H9 (cell line): ENCODE measurements at regions not wholly inside any gene's neighbourhood (a gene's known extent, or its start where the extent isn't known, plus 50 kb on each side); places are given as distances from the start of the nearest gene placed in this dataset.
A peak's percentile ranks its signal among the peaks of the same experiment; 100 is the strongest.

Experiments
- DNase-seq: peaks from one replicate; pipeline ENCODE4 v3.0.0-alpha.2; 2017
- H2AFZ ChIP-seq: one replicate; pipeline ENCODE4 v1.6.1; 2013; ENCODE audit warnings: mild to moderate bottlenecking, low read length, control low read depth, moderate library complexity
- H2AK5ac ChIP-seq: 2 replicates; pipeline ENCODE4 v1.6.1; 2013; ENCODE audit warnings: low read length, control low read depth, mixed read lengths; ENCODE audit not compliant: insufficient read length
- H2BK120ac ChIP-seq: one replicate; pipeline ENCODE4 v1.6.1; 2013; ENCODE audit warnings: low read depth, mild to moderate bottlenecking, low read length, control low read depth, inconsistent platforms; ENCODE audit not compliant: poor library complexity, severe bottlenecking
- H2BK12ac ChIP-seq: 2 replicates; pipeline ENCODE4 v1.6.1; 2013; ENCODE audit warnings: low read length, control low read depth, mixed read lengths, low read depth; ENCODE audit not compliant: insufficient read length
- H2BK15ac ChIP-seq: 2 replicates; pipeline ENCODE4 v1.6.1; 2013; ENCODE audit warnings: low read depth, low read length, control low read depth
- H2BK20ac ChIP-seq: one replicate; pipeline ENCODE4 v1.6.1; 2013; ENCODE audit warnings: low read depth, mild to moderate bottlenecking, low read length, control low read depth, inconsistent platforms; ENCODE audit not compliant: poor library complexity, severe bottlenecking
- H2BK5ac ChIP-seq: 2 replicates; pipeline ENCODE4 v1.6.1; 2013; ENCODE audit warnings: low read length, control low read depth, mixed read lengths; ENCODE audit not compliant: insufficient read length
- H3K14ac ChIP-seq: 2 replicates; pipeline ENCODE4 v1.6.1; 2013; ENCODE audit warnings: low read length, control low read depth; ENCODE audit not compliant: insufficient read depth
- H3K18ac ChIP-seq: 2 replicates; pipeline ENCODE4 v1.6.1; 2013; ENCODE audit warnings: low read depth, mild to moderate bottlenecking, mixed read lengths, low read length, control low read depth; ENCODE audit not compliant: insufficient read length
- H3K23ac ChIP-seq: 2 replicates; pipeline ENCODE4 v1.6.1; 2013; ENCODE audit warnings: low read length, control low read depth, mixed read lengths, low read depth; ENCODE audit not compliant: insufficient read length
- H3K23me2 ChIP-seq: 2 replicates; pipeline ENCODE4 v1.6.1; 2013; ENCODE audit warnings: low read depth, mild to moderate bottlenecking, mixed read lengths, low read length, control low read depth; ENCODE audit not compliant: insufficient read length, poor library complexity, severe bottlenecking
- H3K27ac ChIP-seq: 2 replicates; pipeline ENCODE4 v1.5.1; 2013; ENCODE audit warnings: low read length, control low read depth, mixed read lengths, low read depth; ENCODE audit not compliant: insufficient read length
- H3K27me3 ChIP-seq: 2 replicates; pipeline ENCODE4 v1.6.1; 2013; ENCODE audit warnings: low read length, control low read depth, inconsistent platforms; ENCODE audit not compliant: insufficient read depth
- H3K4ac ChIP-seq: 2 replicates; pipeline ENCODE4 v1.6.1; 2013; ENCODE audit warnings: low read depth, mild to moderate bottlenecking, control low read depth, inconsistent platforms, low read length, moderate library complexity
- H3K4me1 ChIP-seq: 2 replicates; pipeline ENCODE4 v1.6.1; 2013; ENCODE audit warnings: low read length, control low read depth, inconsistent platforms; ENCODE audit not compliant: insufficient read depth
- H3K4me2 ChIP-seq: 2 replicates; pipeline ENCODE4 v1.6.1; 2013; ENCODE audit warnings: low read length, control low read depth, mixed read lengths; ENCODE audit not compliant: insufficient read length, insufficient read depth
- H3K56ac ChIP-seq: 2 replicates; pipeline ENCODE4 v1.6.1; 2013; ENCODE audit warnings: low read depth, mild to moderate bottlenecking, mixed read lengths, low read length, control low read depth; ENCODE audit not compliant: insufficient read length
- H3K79me1 ChIP-seq: 2 replicates; pipeline ENCODE4 v1.6.1; 2013; ENCODE audit warnings: low read depth, mild to moderate bottlenecking, moderate library complexity, low read length, control low read depth, inconsistent platforms; ENCODE audit not compliant: insufficient read depth, poor library complexity, severe bottlenecking
- H3K79me2 ChIP-seq: 2 replicates; pipeline ENCODE4 v1.6.1; 2013; ENCODE audit warnings: low read length, control low read depth, inconsistent platforms; ENCODE audit not compliant: insufficient read depth
- H3K9ac ChIP-seq: 2 replicates; pipeline ENCODE4 v1.6.1; 2013; ENCODE audit warnings: low read length, control low read depth, mixed read lengths; ENCODE audit not compliant: insufficient read length; ENCODE audit errors: extremely low read depth
- H3K9me3 ChIP-seq: one replicate; pipeline ENCODE4 v1.6.1; 2013; ENCODE audit warnings: low read depth, low read length, inconsistent platforms; ENCODE audit not compliant: control insufficient read depth
- H3T11ph ChIP-seq: one replicate; pipeline ENCODE4 v1.6.1; 2013; ENCODE audit warnings: mild to moderate bottlenecking, low read length, control low read depth, inconsistent platforms
- H4K20me1 ChIP-seq: one replicate; pipeline ENCODE4 v1.6.1; 2013; ENCODE audit not compliant: control insufficient read depth, insufficient read length, insufficient read depth
- H4K5ac ChIP-seq: 2 replicates; pipeline ENCODE4 v1.6.1; 2013; ENCODE audit warnings: low read depth, mild to moderate bottlenecking, mixed read lengths, low read length, control low read depth; ENCODE audit not compliant: insufficient read length
- H4K8ac ChIP-seq: replicated peaks from 2 replicates; pipeline ENCODE4 v1.6.1; 2013; ENCODE audit warnings: low read length, control low read depth, mixed read lengths, low read depth; ENCODE audit not compliant: insufficient read length
- H4K91ac ChIP-seq: 2 replicates; pipeline ENCODE4 v1.6.1; 2013; ENCODE audit warnings: low read depth, mild to moderate bottlenecking, moderate library complexity, mixed read lengths, low read length, control low read depth; ENCODE audit not compliant: insufficient read length
- H3K27ac Mint-ChIP-seq, 3 experiments: 2 replicates in 2 of 3; 3 replicates in 1 of 3; pipeline ENCODE4 v1.8.0; 2020 to 2021; ENCODE audit warnings: mixed read lengths in 3 of 3, mild to moderate bottlenecking in 1 of 3, moderate library complexity in 1 of 3
- H3K27me3 Mint-ChIP-seq: 2 replicates; pipeline ENCODE4 v1.8.0; 2021; ENCODE audit warnings: low read depth, mild to moderate bottlenecking, moderate library complexity, mixed read lengths
- H3K36me3 Mint-ChIP-seq, 3 experiments: 2 replicates in 2 of 3; 3 replicates in 1 of 3; pipeline ENCODE4 v1.8.0; 2020 to 2021; ENCODE audit warnings: low read depth in 3 of 3, mixed read lengths in 3 of 3; ENCODE audit not compliant: insufficient read depth in 1 of 3
- H3K4me1 Mint-ChIP-seq, 2 experiments: 2 replicates each; pipeline ENCODE4 v1.8.0; 2020; ENCODE audit warnings: mixed read lengths in 2 of 2
- H3K4me3 Mint-ChIP-seq, 2 experiments: 2 replicates in 1 of 2; 3 replicates in 1 of 2; pipeline ENCODE4 v1.8.0; 2020 to 2021; ENCODE audit warnings: mild to moderate bottlenecking in 2 of 2, mixed read lengths in 2 of 2, moderate library complexity in 1 of 2
- H3K9me3 Mint-ChIP-seq, 2 experiments: 2 replicates in 1 of 2; 3 replicates in 1 of 2; pipeline ENCODE4 v1.8.0; 2020; ENCODE audit warnings: mild to moderate bottlenecking in 2 of 2, mixed read lengths in 2 of 2, moderate library complexity in 1 of 2
- WGBS: extraction: QIAGEN DNeasy Blood & Tissue Kit; methylation state at CpG from one replicate; pipeline ENCODE4 v1.1.7; 2013; ENCODE audit warnings: missing lambda C conversion rate, low lambda C conversion rate, mixed read lengths; ENCODE audit not compliant: insufficient read length; ENCODE audit errors: extremely low coverage; 5-methylcytosine and 5-hydroxymethylcytosine counted together
- TF ChIP-seq, protein P1 (sequence below): fragments of 200-600 bp; sonication (generic); conservative IDR thresholded peaks from 3 replicates; pipeline ENCODE4 v1.8.0; 2021; ENCODE audit warnings: antibody characterized with exemption, mild to moderate bottlenecking

GRCh38 chr3:13260259-13261103 lies 159.6 kb downstream of the NUP210 start:
- Histone ChIP-seq H2BK15ac (no peak overlapping the region), H3K4ac (no peak overlapping the region), H4K91ac (no peak overlapping the region), H3K27me3 (no peaks in the 10 kb centered on the region), H2AFZ (no peak overlapping the region), H3K79me2 (no peaks in the 10 kb centered on the region), H3K9ac (no peak overlapping the region), H3K4me2 (no peak overlapping the region), H2BK12ac (no peak overlapping the region), H4K8ac (no peak overlapping the region), H3T11ph (no peak overlapping the region), H3K4me1 (peaks cover 6% of the 10 kb centered on the region; the same call in 1 of the 2 replicates), H3K27ac (no peak overlapping the region), H2BK20ac (no peak overlapping the region), H3K23me2 (no peaks in the 10 kb centered on the region), H2AK5ac (no peak overlapping the region), H4K20me1 (no peaks in the 10 kb centered on the region), H3K23ac (no peak overlapping the region), H3K56ac (no peak overlapping the region), H2BK120ac (no peak overlapping the region), H3K79me1 (no peaks in the 10 kb centered on the region), H3K9me3 (no peaks in the 10 kb centered on the region), H3K14ac (no peak overlapping the region), H2BK5ac (no peak overlapping the region), H3K18ac (no peak overlapping the region), H4K5ac (no peak overlapping the region)
- Mint-ChIP-seq H3K4me3 (no peak overlapping the region), H3K36me3 (peaks cover 0 to 2% (median 0%) of the 10 kb centered on the region in 3 experiments; a peak in 1 of 7 replicates), H3K27me3 (no peaks in the 10 kb centered on the region; the same call in 1 of the 2 replicates), H3K9me3 (no peaks in the 10 kb centered on the region; a peak in 1 of 5 replicates), H3K27ac (no peak overlapping the region), H3K4me1 (peaks cover 9 to 11% of the 10 kb centered on the region in 2 experiments; a peak in 3 of 4 replicates)
- WGBS, result no CpG with 5 or more reads among the region's 15 CpGs
- TF ChIP-seq, protein P1, sequence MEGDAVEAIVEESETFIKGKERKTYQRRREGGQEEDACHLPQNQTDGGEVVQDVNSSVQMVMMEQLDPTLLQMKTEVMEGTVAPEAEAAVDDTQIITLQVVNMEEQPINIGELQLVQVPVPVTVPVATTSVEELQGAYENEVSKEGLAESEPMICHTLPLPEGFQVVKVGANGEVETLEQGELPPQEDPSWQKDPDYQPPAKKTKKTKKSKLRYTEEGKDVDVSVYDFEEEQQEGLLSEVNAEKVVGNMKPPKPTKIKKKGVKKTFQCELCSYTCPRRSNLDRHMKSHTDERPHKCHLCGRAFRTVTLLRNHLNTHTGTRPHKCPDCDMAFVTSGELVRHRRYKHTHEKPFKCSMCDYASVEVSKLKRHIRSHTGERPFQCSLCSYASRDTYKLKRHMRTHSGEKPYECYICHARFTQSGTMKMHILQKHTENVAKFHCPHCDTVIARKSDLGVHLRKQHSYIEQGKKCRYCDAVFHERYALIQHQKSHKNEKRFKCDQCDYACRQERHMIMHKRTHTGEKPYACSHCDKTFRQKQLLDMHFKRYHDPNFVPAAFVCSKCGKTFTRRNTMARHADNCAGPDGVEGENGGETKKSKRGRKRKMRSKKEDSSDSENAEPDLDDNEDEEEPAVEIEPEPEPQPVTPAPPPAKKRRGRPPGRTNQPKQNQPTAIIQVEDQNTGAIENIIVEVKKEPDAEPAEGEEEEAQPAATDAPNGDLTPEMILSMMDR, result peak; percentile 24; the same call in 1 of the 3 replicates
- DNase-seq, result no peak
